ENCODE measurements at regions not wholly inside any gene's neighbourhood (a gene's known extent, or its start where the extent isn't known, plus 50 kb on each side); places are given as distances from the start of the nearest gene placed in this dataset.

DNA sequence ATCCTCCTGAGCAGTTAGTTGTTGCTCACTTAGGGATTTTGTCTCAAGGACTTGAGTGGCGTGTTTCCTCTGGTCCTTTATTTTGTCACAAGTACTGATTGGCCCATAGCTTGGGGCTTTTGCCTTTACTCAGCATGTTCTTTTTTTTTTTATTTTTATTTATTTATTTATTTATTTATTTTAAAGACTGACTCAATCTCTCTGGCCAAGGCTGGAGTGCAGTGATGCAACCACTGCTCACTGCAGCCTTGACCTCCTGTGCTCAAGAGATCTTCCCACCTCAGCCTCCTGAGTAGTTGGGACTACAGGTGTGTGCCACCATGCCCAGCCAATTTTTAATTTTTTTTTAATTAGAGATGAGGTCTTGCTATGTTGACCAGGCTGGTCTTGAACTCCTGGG, 223.9 kb upstream of the TPM1 start:
- Histone ChIP-seq H3K9me3 (replicated peaks; ENCODE audit: insufficient read depth, low read length) (no peaks in the 10 kb centered on the region), H3K27ac (ENCODE audit: low read length) (no peak overlapping the region), H3K4me1 (ENCODE audit: low read length) (no peaks in the 10 kb centered on the region), H3K4me3 (ENCODE audit: low read length) (no peak overlapping the region), H3K36me3 (replicated peaks; ENCODE audit: insufficient read depth, low read length) (no peaks in the 10 kb centered on the region), H4K20me1 (ENCODE audit: insufficient read depth, low read length) (no peaks in the 10 kb centered on the region), H3F3A (ENCODE audit: insufficient read depth, low read length) (no peaks in the 10 kb centered on the region), H3K79me2 (ENCODE audit: low read length) (no peaks in the 10 kb centered on the region), H3K27me3 (replicated peaks; ENCODE audit: insufficient read depth, low read length) (no peaks in the 10 kb centered on the region), H3K9me2 (replicated peaks; ENCODE audit: insufficient read depth, low read length) (no peaks in the 10 kb centered on the region), H3K9ac (ENCODE audit: low read length) (no peak overlapping the region), H3K4me2 (ENCODE audit: low read depth, low read length) (no peak overlapping the region), H2AFZ (ENCODE audit: low read length) (no peak overlapping the region)
- no peak for DNase-seq
- TF ChIP-seq EZH2phosphoT487 (IDR thresholded peaks at IDR 0.05; ENCODE audit: low read length) (no peak), EZH2 (optimal IDR thresholded peaks at IDR 0.05; ENCODE audit: low read depth, low read length) (no peak)
- TF ChIP-seq, protein P1, sequence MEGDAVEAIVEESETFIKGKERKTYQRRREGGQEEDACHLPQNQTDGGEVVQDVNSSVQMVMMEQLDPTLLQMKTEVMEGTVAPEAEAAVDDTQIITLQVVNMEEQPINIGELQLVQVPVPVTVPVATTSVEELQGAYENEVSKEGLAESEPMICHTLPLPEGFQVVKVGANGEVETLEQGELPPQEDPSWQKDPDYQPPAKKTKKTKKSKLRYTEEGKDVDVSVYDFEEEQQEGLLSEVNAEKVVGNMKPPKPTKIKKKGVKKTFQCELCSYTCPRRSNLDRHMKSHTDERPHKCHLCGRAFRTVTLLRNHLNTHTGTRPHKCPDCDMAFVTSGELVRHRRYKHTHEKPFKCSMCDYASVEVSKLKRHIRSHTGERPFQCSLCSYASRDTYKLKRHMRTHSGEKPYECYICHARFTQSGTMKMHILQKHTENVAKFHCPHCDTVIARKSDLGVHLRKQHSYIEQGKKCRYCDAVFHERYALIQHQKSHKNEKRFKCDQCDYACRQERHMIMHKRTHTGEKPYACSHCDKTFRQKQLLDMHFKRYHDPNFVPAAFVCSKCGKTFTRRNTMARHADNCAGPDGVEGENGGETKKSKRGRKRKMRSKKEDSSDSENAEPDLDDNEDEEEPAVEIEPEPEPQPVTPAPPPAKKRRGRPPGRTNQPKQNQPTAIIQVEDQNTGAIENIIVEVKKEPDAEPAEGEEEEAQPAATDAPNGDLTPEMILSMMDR (IDR thresholded peaks at IDR 0.05; ENCODE audit: low read length) = no peak

DNA sequence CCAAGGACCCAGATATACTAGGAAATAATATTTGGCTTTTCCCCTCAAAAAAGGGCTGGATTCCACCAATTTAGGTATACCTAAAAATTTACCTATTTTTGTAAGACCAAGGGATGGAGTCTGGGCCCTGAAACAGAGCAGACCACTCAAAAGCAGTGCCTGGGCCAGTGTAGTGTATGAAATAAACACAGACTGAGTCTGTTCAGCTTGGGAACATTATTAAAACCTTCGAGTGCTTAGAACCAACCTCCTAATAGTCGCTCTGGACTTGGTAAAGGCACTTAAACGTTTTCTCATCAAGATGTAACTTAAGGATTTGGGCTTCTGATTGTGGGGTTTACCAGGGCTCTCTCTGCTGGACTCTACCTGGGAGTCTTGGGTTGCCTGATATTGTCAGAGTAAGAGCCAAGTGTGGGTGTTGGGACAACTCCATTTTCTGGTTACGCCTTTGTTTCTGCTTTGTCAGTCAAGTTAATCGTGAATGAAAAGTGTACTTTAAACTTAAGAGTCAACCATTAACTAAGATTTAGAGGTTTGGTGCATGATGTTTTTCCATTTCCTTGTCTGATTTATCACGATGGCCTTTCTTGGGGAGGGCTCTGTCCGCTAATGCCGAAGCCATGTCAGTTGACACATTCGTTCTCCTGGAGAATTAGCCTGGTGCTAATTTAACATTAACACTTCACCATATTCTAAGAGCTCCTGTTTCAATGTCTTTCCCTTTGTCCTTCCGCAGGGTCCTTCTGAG, 221.0 kb upstream of the TPM1 start:
- H3K79me2 ChIP-seq (ENCODE audit: low read length) = no peaks in the 10 kb centered on the region
- no peak overlapping the region for H2AFZ ChIP-seq (ENCODE audit: low read length)
- DNase-seq = no peak
- H3K4me2 ChIP-seq (ENCODE audit: low read depth, low read length) = no peak overlapping the region
- H3K27me3 ChIP-seq (replicated peaks; ENCODE audit: insufficient read depth, low read length) = no peaks in the 10 kb centered on the region
- no peaks in the 10 kb centered on the region for H3F3A ChIP-seq (ENCODE audit: insufficient read depth, low read length)
- no peaks in the 10 kb centered on the region for H3K4me1 ChIP-seq (ENCODE audit: low read length)
- H3K9ac ChIP-seq (ENCODE audit: low read length) = no peak overlapping the region
- TF ChIP-seq EZH2 (optimal IDR thresholded peaks at IDR 0.05; ENCODE audit: low read depth, low read length) (no peak), EZH2phosphoT487 (IDR thresholded peaks at IDR 0.05; ENCODE audit: low read length) (no peak)
- TF ChIP-seq, protein P1 (IDR thresholded peaks at IDR 0.05; ENCODE audit: low read length) = no peak
- no peaks in the 10 kb centered on the region for H3K9me3 ChIP-seq (replicated peaks; ENCODE audit: insufficient read depth, low read length)
- no peak overlapping the region for H3K27ac ChIP-seq (ENCODE audit: low read length)
- H3K36me3 ChIP-seq (replicated peaks; ENCODE audit: insufficient read depth, low read length) = no peaks in the 10 kb centered on the region
- no peak overlapping the region for H3K4me3 ChIP-seq (ENCODE audit: low read length)
- H3K9me2 ChIP-seq (replicated peaks; ENCODE audit: insufficient read depth, low read length) = no peaks in the 10 kb centered on the region
- no peaks in the 10 kb centered on the region for H4K20me1 ChIP-seq (ENCODE audit: insufficient read depth, low read length)

DNA sequence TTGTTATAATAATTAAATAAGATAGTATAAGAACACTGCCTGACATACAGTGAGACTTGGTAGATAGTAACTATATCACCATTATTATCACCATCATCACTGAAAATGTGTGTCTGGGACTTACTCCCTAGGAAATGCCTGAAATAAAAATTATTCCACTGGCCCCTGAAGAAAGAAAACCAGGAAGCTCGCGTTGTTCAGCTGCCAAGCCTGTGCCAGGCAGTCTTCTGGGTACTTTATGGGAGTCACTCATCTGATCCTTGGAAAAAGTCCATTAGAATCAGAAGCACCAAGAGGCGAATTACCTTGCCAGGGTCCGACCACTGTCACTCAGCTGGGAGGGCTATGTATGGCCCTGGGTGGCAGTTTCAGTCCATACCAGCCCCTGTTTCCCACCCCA, 220.3 kb upstream of the TPM1 start:
- no peaks in the 10 kb centered on the region for H3K4me1 ChIP-seq (ENCODE audit: low read length)
- TF ChIP-seq EZH2 (optimal IDR thresholded peaks at IDR 0.05; ENCODE audit: low read depth, low read length) (no peak), EZH2phosphoT487 (IDR thresholded peaks at IDR 0.05; ENCODE audit: low read length) (no peak)
- TF ChIP-seq, protein P1 (IDR thresholded peaks at IDR 0.05; ENCODE audit: low read length) = no peak
- no peaks in the 10 kb centered on the region for H3F3A ChIP-seq (ENCODE audit: insufficient read depth, low read length)
- H3K9me3 ChIP-seq (replicated peaks; ENCODE audit: insufficient read depth, low read length) = no peaks in the 10 kb centered on the region
- no peaks in the 10 kb centered on the region for H3K27me3 ChIP-seq (replicated peaks; ENCODE audit: insufficient read depth, low read length)
- no peak for DNase-seq
- H2AFZ ChIP-seq (ENCODE audit: low read length) = no peak overlapping the region
- no peak overlapping the region for H3K4me3 ChIP-seq (ENCODE audit: low read length)
- no peaks in the 10 kb centered on the region for H3K79me2 ChIP-seq (ENCODE audit: low read length)
- H3K4me2 ChIP-seq (ENCODE audit: low read depth, low read length) = no peak overlapping the region
- no peak overlapping the region for H3K27ac ChIP-seq (ENCODE audit: low read length)
- no peaks in the 10 kb centered on the region for H3K9me2 ChIP-seq (replicated peaks; ENCODE audit: insufficient read depth, low read length)
- no peaks in the 10 kb centered on the region for H3K36me3 ChIP-seq (replicated peaks; ENCODE audit: insufficient read depth, low read length)
- H4K20me1 ChIP-seq (ENCODE audit: insufficient read depth, low read length) = no peaks in the 10 kb centered on the region
- H3K9ac ChIP-seq (ENCODE audit: low read length) = no peak overlapping the region

Data from MM.1S (cell line).